Suprapubic skin (tissue), 4 donors: ENCODE measurements at regions not wholly inside any gene's neighbourhood (a gene's known extent, or its start where the extent isn't known, plus 50 kb on each side); places are given as distances from the start of the nearest gene placed in this dataset.

Experiments
- POLR2A ChIP-seq, 2 donors: fragments of 450-650 bp; IDR thresholded peaks; one replicate each; pipeline ENCODE4 v1.6.1; 2017; ENCODE audit warnings: antibody characterized with exemption in 2 of 2, mild to moderate bottlenecking in 2 of 2, moderate library complexity in 2 of 2
- POLR2AphosphoS5 ChIP-seq, 3 donors: sonication (generic); formaldehyde crosslinking; IDR thresholded peaks; one replicate each; pipeline ENCODE4 v1.6.1; 2017; ENCODE audit warnings: antibody characterized with exemption in 3 of 3
- TF ChIP-seq, protein P1 (sequence below), 2 donors: fragments of 200-600 bp in 1 of 2; fragments of 450-650 bp in 1 of 2; sonication (generic) in 1 of 2; IDR thresholded peaks; one replicate each; pipeline ENCODE4 v1.5.1; 2016 to 2019; ENCODE audit warnings: antibody characterized with exemption in 2 of 2, mild to moderate bottlenecking in 1 of 2, moderate library complexity in 1 of 2

DNA sequence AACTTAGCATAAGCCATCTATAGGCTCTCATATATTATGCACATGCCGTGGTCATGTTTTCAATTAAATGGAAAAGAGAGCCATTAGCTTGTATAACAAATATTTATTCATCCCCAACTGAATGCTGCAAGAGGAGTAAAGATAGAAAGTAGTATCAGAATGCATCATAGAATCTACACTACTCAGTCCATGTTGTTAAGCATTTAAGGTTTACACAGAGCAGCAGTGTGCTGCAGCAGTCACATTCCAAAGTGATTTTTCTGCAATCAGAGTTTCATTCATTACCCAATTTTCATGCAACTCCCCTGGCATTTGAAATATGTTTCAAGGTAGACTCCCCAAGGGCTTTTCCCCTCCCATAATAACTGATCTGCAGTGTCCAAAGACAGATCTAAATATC is 82.2 kb upstream of the LMO3 start:
- TF ChIP-seq, protein P1, sequence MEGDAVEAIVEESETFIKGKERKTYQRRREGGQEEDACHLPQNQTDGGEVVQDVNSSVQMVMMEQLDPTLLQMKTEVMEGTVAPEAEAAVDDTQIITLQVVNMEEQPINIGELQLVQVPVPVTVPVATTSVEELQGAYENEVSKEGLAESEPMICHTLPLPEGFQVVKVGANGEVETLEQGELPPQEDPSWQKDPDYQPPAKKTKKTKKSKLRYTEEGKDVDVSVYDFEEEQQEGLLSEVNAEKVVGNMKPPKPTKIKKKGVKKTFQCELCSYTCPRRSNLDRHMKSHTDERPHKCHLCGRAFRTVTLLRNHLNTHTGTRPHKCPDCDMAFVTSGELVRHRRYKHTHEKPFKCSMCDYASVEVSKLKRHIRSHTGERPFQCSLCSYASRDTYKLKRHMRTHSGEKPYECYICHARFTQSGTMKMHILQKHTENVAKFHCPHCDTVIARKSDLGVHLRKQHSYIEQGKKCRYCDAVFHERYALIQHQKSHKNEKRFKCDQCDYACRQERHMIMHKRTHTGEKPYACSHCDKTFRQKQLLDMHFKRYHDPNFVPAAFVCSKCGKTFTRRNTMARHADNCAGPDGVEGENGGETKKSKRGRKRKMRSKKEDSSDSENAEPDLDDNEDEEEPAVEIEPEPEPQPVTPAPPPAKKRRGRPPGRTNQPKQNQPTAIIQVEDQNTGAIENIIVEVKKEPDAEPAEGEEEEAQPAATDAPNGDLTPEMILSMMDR (IDR thresholded peaks at IDR 0.05) = no peak
- no peak for TF ChIP-seq POLR2A (IDR thresholded peaks at IDR 0.05)
- TF ChIP-seq POLR2AphosphoS5 (IDR thresholded peaks at IDR 0.05) = no peak
